ENCODE measurements at regions not wholly inside any gene's neighbourhood (a gene's known extent, or its start where the extent isn't known, plus 50 kb on each side); places are given as distances from the start of the nearest gene placed in this dataset.
"Not testable (repeated sequence)": the region's sequence is repeated elsewhere in the genome, so short reads cannot be mapped to it uniquely, and the experiment has no call there.

DNA sequence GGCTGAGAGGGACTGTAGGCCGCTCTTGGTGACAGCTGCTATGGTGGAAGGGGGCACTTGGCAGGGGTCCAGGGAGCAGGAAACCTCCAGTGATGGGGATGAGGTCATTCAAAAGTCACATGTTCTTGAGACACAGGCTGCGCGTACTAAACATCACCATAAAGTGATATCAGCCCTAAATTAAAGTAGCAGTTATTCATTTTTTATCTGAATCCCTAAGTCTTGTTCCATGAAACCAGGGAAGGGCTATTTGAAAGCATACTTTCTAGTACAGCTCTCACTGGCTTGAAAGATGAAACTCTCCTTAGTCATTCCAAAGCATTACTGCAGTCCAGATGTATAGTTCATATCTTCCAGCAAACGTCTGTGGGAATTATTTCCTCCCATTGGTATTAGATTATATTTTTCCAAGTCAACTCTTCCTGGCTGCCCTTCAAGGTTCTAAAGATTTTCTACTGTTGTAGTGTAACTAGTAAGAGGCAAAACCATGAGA, 373.1 kb downstream of the CD109 start:
- no peak for DNase-seq

DNA sequence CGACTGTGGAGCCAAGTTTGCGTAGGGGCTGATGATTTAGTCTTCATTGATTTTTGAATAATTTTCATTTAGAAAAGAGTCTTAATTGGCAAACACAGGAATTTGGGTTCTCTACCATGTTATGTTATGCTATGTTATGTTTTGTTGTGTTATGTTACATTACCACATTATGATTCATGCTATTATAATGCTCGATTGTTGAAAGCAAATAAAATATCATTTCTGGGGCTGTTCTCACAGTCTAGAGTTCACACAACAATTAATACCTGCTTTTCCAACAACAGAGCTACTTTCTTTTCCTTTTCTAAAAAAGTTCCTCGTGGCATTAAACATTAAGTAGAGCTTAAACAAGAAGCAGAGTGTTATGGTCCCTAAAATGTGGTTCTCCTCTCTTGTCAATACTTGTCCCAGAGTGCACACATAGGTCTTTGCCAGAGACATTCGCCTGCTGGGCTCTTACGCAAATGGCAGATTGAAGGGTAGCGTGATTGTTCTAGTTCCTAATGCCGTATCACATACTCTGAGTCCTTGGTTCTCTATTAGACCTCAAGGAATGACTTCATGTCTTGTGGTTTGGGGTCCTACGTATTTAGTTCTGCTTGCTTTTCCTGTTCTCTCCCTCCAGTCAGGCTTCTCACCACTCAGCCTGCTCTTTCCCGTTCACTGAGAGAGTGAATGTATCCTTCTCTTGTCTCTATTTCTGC, 370.3 kb downstream of the CD109 start:
- DNase-seq = no peak

DNA sequence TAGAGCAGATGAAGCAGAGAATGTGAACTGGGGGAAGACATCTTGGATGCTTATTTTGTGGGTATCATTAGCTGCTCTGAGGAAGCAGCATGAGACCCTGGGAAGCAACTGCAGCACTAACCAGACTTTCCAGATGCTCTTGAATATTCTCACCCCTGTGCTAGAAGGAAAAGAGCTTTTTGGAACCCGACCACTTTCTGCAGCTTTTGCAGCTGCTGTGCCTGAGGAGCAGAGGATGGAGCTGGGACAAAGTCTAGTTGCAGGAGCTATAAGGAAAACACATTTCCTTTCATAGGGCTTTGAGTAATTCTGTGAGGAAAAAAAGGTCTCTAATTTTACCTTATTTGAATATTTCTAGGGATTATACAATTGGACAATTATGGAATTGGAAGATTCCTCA, 369.7 kb downstream of the CD109 start:
- DNase-seq = no peak

DNA sequence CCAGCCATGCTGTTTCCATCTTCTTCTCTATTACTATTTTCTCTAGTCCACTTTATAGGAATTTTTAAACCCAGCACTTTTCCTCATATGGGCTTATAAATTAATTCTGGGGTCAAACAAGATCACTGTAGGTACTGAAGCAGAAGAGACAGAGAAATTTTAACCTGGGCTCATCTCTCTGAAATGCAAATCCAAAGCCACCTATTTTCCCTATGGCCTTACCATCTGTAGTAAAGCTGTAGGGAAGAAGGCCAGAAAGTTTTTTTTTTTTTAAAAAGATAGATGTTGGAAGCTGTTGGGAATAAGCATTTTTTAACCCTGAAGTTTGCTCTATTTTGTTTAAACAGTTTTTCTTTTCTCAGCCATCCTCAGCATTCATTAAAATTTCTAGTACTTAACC, 367.4 kb downstream of the CD109 start:
- DNase-seq = no peak

DNA sequence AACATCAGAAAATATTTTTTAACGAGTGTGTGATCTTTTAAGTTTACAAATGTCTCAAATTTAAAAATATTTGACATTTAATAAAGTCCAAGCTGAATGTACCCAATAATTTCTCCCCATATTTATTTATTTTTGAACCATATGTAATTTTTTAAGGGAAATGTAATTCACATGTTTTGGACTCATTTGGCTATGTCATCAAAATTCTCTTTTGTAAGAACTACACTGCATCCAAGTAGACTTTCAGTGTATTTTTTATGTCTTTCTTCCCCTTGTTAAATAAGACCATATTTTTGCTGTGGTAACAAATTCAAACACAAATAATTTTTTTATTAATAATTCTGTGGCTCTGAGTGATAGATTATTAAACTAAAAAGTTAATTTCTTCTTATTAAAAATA, 365.2 kb downstream of the CD109 start:
- no peak for DNase-seq

DNA sequence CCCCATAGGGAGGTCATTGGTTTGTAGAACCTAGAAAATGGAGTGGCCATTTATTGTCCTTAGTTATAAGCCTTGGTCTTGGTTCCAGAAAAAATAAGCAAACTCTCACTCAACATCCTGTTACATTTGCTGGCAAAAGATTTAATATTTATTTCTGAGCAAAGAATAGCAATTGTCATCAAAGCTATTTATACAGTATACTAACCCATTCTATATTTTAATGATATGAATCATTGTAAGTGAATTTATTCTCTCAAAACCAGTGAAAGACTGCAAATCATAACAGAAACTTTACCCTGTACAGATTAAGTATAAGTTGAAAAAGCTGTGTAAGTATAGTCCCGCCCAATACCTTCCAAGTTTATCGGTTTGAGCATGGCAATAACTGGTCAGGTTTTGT, 364.4 kb downstream of the CD109 start:
- no peak for DNase-seq

DNA sequence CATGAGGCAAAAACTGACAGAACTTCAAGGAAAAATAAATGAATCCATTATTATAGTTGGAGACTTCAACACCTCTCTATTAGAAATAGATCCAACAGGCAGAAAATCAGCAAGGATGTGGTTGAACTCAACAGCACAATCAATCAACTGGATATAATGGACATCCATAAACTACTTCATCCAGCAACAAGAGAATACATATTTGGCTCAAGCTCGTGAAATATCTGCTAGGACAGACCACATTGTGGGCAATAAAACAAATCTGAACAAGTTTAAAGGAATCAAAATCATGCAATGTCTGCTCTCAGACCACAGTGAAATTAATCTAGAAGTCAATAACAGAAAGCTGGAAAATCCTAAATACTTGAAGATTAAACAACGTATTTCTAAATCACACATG, 362.6 kb downstream of the CD109 start:
- DNase-seq = no peak

DNA sequence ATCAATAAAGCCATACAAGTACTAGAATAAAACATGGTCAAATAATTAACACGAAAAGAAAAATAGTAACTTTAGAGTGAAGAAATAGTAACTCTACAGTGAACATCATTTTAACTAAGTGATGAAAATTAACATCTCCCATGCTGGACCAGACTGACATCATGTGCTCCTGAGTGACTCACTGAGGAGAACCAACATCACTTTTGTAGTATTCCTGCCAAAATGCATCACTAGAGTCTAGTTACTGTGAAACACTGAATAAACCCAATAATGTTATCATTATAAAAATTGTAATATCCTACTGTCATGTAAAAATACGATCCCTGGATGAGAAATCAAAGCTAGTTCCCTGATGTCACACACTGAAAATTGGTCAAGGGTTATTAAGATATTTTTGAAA, 361.3 kb downstream of the CD109 start:
- DNase-seq = no peak

DNA sequence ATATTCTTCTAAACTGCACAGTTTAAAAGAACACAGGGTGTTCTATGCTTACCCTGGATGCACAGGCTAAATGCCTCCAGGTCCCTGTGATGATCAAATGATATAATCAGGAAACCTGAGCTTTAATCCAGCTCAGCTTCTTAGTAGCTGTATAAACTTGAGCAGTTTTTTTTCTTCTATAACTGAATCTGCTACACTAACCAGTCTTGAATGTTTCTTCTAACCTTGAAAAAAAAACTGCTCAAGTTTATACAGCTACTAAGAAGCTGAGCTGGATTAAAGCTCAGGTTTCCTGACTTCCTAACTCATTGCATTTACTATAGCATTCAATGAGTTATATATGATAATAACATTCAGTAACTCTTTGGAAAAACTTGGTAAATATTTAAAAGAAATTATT, 358.2 kb downstream of the CD109 start:
- DNase-seq = no peak

DNA sequence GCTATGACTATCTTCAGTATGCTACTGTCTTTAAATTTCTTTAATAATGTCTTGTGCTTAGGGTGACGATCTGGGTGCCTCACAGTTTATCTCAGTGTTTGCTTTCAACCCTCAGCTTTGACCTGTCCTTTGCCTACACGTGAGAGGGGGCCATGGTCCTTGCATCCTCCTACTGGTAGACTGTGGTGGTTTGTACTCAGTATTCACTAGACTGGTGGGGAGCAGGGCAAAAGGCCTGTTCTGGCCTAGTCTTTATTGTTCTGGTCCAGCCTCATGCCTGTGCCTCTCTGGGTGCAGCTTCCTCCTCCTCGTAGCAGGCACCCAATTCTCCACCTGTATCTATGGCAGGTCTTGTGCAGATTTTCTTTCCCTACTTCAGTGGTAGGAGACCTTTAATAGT, 354.9 kb downstream of the CD109 start:
- no peak for DNase-seq

DNA sequence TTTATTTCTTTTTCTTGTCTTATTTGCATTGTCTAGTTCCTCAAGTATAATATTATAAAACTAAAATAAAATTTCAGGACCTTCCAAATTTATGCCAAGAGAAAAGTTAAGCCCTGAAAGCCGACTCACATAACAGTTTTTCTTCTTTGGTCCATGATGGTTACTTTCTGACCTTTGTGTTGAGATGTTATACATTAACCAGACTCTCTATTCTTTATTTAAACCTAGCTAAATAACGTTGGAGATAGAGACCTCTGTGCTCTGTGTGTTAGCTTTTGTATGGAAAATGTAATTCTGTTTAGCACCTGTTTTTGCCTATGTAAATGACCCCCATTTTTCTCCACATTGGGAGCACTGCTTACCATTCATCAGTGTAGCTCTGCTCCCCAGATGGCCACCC, 352.4 kb downstream of the CD109 start:
- DNase-seq = no peak

DNA sequence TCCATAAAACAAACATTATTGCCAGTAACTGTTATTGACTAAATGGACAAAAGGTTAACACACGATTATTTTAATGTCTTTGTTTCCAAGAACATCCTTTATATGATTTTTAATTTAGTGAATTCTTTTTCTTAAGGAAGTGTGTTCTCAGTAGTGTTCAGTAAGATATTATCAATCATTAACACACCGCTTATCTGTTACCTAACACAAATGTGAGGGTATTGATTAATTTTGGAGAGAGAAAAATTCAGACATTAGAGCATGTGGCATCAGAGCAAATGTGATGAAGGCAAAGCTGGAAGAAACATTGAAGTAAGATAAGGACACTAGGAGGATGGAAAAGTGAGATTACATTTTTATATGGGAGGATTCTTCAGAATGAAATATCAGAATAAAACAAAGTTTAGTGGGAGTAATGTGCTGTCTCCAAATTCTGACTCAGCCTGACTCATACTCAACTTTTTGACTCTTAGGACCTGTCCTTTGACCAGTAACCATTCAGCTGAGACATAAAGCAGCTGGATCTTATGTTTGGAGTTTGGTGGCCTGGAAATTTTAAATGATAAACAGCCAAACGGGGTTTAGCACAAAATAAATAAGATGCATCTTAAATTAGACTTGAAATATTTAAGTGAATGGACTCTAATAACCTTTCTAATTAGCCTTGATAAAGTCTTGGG, 348.6 kb downstream of the CD109 start:
- DNase-seq = no peak

DNA sequence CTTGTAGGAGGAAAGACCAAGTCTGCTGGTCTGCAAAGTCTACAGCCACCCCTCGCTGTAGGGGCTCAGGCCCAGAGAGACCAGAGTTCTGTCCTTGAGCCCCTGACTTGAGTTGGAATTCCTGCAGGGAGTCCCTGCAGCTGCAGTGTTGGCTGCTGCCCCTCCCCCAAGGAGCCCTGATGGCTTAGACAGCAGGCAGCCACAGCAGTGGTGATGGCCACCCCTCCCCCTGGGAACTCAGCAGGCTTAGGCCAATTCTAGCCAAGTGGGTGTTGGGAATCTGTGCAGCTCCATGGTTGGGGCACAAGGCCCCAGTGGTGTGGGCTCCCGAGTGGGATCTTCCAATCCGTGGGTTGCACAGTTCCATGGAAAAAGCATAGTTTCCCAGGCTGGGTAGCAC, 345.4 kb downstream of the CD109 start:
- DNase-seq = no peak

DNA sequence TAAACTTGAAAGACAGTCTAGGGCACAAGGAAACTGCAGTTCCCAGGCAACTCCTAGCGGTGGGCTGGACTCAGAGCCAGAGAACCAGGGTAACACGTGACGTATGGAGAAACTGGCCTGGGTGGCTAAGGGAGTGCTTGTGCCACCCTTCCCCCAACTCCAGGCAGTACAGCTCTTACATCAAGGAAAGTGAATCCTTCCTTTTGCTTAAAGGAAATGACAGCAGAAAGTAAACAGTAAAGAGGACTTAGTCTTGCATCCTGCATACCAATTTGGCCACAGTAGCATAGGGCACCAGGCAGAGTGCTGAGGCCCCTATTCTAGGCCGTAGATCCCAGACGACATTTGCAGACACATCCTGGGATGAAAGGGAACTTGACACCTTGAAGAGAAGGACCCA, 322.8 kb downstream of the CD109 start:
- no peak for DNase-seq

DNA sequence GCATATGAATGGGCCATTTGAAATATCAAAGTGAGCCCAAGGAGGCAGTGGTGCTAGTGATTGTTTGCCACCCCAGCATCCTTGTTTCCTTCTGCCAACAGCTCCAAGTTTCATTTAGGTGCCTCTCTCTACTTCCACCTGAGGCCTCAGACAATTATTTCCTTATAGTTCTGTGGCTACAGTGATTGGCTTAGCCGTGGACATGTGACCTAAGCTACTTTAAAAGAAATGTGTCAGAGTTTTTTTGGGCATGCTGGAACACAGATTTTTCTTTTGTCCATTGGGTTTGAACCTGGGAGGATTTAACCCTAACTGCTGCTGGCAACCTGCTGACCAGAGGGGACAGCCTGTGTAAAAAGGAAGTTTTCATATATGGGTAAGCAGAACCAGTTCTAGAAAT, 319.4 kb downstream of the CD109 start:
- DNase-seq = no peak

DNA sequence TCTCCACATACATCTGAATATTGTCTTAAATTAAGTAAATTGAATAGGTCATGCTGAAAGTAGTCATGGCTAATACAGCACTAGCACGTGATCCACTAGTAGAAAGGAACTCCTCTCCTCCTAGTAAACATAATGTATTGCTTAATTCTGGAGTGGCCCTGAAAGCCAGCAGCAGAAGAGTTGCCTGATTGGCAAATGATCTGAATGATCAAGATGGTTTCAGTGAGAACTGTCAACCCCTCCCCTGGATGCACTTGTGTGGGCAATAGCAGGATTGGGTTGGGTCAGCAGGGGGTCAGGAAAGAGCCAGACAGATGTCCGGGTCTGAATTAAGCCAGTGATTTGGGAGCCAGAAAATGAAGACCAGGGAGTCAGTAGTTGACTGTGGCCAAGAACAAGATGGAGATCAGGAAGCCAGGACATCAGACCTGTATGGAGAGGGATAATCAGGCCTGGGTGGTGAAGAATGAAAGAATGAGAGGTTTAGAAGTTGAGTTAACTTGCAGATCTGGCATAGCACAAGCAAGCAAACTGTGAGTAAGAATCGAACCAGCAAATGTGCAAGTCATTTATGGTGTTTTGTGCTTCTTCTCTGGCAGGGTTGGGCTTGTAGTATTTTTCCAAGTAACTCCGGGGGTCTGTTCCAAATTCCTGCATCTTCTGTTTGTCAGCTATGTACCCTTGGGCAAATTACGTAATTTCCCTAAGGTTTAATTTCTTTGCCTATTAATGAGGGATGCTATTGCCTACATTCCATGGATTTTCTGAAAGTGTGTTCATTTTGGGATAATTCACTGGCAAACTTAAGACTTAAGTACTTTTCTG, 304.9 kb downstream of the CD109 start:
- DNase-seq = no peak

DNA sequence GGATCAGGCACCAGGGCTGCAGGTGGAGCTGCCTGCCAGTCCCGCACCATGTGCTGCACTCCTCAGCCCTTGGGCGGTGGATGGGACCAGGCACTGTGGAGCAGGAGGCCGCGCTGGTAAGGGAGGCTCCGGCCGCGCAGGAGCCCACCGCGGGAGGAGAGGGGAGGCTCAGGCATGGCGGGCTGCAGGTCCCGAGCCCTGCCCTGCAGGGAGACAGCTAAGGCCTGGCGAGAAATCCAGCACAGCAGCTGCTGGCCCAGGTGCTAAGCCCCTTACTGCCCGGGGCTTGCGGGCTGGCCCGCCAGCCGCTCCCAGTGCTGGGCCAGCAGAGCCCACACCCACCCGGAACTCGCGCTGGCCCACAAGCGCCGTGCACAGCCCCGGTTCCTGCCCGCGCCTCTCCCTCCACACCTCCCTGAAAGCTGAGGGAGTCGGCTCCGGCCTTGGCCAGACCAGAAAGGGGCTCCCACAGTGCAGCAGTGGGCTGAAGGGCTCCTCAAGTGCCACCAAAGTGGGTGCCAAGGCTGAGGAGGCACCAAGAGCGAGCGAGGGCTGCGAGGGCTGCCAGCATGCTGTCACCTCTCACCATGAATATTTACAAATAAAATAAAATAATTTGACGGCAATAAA, 294.7 kb downstream of the CD109 start:
- not testable (repeated sequence) for DNase-seq

DNA sequence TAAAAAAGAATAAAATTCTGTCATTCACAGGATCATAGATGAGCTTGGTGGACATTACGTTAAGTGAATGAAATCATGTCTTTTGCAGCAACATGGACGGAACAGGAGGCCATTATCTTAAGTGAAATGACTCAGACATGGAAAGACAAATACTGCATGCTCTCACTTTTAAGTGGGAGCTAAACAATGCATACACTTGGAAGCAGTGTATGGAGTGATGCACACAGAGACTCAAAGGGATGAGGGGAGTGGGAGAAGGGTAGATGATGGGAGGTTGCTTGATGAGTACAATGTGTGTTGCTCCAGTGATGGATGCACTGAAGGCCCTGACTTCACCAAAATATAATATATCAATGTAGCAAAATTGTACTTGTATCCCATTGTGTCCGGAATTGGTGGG, 293.4 kb downstream of the CD109 start:
- no peak for DNase-seq

DNA sequence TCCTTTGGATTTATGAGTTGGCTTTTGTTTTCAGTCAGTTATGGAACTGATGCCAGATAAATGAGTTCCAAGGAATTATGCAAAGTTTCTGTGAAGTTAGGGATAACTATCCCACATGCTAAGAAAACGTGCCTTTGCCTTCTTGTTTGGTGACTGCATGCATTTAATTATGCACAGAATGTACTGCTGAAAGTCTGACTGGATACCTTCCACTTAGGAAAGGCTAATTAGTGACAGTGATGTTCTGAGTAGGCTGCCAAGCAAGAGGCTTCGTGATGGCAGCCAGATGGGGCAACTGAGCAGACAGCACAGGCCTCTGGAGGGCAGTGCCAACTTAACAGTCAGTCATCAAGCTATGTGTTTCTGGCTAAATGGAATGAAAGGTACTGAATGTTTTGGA, 289.9 kb downstream of the CD109 start:
- no peak for DNase-seq

DNA sequence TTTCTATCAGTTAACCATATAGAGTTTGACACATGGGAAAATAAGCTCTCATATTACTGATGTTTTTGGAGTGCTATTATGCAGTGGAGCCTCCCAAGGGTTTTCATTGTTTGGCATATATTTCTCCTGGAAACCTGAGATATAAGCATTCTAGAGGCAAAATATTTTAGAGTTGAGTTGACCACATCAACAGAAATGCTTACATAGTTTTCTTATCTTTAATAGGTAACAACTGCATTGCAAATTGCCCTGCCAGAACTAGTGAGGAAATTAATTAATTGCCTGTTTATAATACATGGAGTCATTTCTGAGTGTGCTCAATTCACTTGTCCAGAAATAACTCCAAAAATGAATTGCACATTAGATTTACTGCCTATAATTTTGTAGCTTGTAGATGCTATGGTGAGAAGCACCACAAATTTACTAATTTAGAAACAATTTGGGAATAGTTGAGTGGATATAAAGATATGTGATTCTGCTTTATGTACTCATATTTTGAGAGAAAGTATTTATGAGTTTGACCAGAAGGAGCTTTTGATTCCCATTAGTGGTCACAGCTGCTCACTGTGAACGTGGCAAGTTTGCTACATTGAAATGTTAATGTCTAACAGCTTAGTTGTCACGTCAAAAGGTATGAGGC, 288.7 kb downstream of the CD109 start:
- DNase-seq = no peak

DNA sequence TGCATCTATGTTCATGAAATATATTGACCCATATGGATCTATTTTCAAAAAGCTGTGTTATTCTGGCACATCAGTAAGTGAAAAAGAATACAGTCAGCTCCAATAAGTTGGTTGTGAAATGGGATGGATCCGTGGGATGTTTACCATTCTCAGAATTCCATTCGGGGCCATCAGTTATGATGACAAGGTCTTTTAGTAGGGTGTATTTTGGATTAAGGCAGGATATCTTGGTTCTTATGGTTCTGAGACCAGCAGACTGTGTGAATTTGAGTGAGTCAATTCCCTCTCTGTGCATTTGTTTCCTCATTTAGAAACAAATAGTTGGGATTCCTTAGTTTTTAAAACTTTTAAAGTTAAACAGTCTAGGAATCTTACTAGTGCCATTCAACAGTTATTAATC, 287.4 kb downstream of the CD109 start:
- no peak for DNase-seq

DNA sequence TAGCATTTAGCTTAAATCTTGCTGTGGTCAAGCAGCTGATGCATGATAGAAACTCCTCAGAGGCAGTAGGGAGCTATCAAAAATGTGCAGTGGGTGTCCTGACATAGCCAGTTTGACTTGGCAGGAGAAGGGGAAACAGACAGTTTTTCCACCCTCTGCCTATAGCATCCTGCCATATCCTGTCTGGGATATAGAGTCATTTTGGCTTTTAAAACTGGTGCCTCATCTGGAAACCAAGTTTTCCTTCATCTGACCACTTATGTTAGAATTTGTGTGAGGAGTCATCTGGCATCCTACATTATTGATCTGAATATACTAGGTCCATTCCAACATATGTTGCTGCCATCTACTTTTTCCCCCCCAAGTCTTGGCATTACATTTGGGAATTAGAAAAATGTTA, 284.1 kb downstream of the CD109 start:
- no peak for DNase-seq

DNA sequence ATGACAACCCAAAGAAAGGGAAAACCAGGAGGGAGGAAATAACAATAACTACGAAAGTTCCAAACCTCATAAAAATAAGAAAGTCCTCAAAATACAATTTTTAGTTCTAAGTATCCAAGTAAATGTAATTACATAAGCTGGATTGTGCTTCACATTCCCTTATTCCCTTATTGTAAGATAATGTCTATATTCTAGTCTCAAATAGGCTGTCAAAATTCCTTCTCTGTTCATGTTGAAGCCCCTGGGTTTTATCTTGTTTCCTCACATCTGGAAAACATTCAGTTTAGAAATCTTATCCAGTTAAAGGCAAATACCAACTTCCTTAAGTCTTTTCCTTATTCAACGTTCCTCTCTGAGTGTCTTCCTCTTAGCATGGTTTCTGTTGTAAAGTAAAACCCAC, 282.3 kb downstream of the CD109 start:
- no peak for DNase-seq

Measured in NCI-H510A (cell line).